COLO829 (cell line): ENCODE measurements at regions not wholly inside any gene's neighbourhood (a gene's known extent, or its start where the extent isn't known, plus 50 kb on each side); places are given as distances from the start of the nearest gene placed in this dataset.
A peak's percentile ranks its signal among the peaks of the same experiment; 100 is the strongest.

Experiments
- DNase-seq: peaks from one replicate; pipeline ENCODE4 v3.0.0; 2012; ENCODE audit warnings: low spot score

GRCh38 chr15:77557564-77557963 lies 75.1 kb downstream of the LINGO1 start:
- no peak for DNase-seq

DNA sequence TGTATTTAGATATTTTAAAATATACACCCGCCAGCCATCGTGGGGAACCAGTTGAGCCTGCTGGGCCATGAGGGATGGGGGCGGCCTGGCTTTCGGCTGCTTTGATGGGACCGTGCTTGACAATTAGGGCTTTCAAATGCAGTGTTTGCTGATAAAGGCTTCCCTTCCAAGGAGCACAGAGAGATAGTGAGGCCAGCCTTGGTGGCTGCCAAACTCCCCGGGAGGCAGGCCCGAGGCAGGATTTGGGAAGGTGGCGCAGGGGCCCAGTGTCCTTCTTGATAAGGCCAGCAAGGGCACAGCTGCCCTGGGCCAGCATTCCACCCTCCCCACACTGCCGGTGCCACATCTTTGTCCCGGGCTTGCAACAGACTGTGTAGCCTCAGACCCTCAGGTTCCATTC lies 75.6 kb downstream of the LINGO1 start:
- no peak for DNase-seq

DNA sequence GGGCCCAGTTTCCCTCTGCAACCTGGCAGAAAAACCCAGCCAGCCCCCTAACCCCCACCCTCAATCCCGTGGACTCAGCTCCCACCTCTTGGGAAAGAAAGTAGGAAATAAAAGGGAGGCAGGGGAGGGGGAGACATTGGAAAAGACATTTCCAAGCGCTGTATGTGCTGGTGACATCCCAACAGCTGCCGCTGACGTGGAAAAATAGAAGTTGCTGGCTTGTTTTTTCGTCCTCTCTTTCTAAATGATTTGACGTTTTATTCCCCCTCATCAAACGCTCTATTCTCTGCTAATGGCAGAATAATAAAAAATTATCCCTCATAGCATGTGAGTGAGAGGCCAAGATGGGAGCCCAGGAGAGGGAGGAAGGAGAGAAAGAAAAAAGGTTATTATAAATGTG lies 76.1 kb downstream of the LINGO1 start:
- no peak for DNase-seq

GRCh38 chr15:77555232-77555631 lies 77.5 kb downstream of the LINGO1 start:
- no peak for DNase-seq

- no peak for DNase-seq
Observed at GRCh38 chr15:77554306-77555080, 78.2 kb downstream of the LINGO1 start.

DNA sequence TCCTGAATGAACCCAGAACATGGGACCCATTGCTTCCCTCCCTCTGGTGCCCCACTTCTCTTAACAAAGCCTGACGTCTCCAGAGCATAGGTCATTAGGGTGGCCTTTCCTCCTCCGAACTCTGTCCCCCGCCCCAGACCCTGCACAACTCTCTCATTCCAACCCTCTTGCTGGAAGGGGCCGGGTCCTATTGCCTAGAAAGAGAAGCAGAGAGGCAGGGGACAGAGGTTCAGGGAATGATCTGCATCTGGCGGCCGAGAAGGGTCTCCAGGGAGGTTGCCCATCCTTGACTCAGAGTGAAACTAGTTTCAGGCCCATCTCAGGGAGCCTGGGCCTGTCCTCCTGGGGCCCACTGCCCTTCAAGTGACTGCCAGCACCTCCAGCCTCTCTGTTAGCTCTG lies 79.0 kb downstream of the LINGO1 start:
- no peak for DNase-seq

GRCh38 chr15:77553257-77553656 lies 79.5 kb downstream of the LINGO1 start:
- no peak for DNase-seq

DNA sequence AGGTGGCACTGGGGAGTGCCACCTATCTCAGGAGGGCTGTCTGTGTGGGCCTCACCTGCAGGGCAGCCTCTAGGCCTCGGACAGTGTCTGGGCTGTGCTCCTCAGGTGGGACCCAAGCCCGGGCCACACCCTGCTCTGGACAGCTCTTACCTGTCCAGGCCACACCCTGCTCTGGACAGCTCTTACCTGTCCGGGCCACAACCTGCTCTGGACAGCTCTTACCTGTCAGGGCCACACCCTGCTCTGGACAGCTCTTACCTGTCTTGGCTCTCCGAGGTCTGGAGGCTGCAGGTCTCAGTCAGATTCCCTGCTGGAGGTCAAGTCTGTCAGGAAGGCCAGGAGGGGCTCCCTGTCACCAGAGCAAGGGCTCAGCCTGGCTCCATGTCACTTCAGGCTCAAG lies 80.6 kb downstream of the LINGO1 start:
- DNase-seq, result no peak

GRCh38 chr15:77550301-77551251 lies 82.1 kb downstream of the LINGO1 start:
- no peak for DNase-seq

GRCh38 chr15:77549576-77550288 lies 83.0 kb downstream of the LINGO1 start:
- DNase-seq, result no peak

DNA sequence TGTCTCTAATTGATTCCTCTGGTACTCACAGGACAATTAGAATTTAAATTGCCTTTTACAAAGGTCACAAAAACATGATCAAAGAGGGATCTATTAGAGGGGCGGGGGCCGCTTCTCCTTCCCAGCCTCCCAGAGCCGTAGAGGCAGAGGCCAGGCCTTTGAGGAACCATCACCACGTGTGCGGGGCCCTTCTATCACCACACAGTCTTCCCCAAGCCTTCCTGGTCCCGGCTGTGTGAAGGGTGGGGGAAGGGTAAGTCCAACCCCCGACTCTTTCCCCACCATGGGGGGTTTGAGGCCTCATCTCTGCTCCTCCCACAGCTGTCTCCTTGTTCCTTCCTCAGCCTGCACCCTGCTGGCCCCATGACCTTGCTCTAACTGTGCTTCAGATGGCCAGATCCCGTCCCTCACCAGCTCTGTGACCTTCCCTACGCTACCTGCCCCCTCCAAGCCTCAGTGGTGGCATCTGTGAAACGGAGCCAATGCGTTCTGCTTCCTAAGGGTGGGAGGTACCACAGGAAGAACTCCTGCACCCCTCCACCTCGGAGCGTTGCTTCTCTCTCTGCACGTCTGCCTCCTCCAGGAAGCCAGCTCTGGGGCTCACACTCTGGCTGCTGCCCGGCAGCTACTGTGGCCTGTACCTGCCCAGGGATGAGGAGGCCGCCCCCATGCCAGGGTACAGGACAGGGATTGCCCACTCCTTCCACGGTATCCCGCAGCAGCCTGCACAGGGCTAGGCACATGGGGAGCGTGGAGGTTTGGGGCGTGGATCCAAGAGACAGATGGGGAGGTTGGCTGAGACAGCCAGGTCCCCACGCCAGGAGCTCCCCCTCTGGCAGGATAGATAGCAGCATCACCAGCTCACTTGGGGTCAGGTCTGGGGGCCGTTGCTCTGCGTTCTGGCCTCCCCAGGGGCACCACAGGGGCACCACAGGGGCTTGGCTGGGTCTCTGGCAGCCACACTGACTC lies 83.8 kb downstream of the LINGO1 start:
- DNase-seq, result no peak

GRCh38 chr15:77547801-77548588 lies 84.7 kb downstream of the LINGO1 start:
- DNase-seq, result no peak

DNA sequence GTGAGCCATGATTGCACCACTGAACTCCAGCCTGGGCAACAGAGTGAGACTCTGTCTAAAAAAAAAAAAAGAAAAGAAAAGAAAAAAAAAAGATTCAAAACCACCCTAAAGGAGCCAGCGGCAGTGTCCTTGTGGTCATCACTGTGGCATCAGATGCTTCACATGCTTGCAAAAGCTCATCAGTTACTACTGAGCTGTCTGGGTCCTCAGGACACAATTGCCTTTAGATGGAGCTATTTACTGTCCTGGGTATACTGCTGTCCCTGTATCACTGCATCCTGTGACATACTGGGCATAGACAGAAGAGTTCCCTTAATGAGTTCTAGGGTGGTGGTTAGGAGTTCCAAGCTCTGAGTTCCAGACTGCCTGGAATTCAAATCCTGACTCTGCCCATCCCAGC lies 85.8 kb downstream of the LINGO1 start:
- no peak for DNase-seq

DNA sequence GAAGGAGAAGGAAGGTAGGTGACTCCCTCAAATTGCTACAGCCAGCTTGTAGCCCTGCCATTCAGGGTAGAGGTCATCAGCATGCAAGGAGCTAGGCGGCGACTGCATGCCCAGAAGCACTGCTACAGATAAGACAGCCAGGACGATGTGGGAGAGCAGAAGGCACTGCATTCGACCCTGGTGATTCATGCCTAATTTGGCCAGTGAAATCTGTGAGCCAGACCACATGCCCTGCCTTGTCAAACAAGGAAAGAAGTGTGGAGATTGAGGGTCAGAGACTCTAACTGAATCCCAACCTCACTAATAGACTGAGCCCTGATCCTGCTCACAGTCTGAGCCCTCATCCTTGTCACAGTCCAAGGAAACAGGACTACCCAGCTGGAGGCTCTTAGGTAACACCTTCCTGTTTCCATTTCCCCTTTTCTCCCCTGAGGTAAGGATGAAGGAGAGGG lies 86.6 kb downstream of the LINGO1 start:
- peak; percentile 69 for DNase-seq

DNA sequence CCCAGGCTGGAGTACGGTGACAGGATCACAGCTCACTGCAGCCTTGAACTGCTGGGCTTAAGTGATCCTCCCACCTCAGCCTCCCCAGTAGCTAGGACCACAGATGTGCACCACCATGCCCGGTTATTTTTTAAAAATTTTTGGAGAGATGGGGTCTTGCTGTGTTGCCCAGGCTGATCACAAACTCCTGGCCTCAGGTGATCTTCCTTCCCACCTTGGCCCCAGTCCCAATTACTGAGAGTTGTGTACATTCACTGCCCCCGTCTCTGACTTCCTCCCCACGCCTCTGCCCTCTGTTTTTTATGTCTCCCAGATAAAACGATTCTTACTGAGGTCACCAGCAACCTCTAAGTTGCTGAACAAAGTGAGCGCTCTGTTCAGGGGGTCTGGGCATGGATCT lies 87.7 kb downstream of the LINGO1 start:
- DNase-seq, result no peak

GRCh38 chr15:77544162-77544561 lies 88.5 kb downstream of the LINGO1 start:
- no peak for DNase-seq

DNA sequence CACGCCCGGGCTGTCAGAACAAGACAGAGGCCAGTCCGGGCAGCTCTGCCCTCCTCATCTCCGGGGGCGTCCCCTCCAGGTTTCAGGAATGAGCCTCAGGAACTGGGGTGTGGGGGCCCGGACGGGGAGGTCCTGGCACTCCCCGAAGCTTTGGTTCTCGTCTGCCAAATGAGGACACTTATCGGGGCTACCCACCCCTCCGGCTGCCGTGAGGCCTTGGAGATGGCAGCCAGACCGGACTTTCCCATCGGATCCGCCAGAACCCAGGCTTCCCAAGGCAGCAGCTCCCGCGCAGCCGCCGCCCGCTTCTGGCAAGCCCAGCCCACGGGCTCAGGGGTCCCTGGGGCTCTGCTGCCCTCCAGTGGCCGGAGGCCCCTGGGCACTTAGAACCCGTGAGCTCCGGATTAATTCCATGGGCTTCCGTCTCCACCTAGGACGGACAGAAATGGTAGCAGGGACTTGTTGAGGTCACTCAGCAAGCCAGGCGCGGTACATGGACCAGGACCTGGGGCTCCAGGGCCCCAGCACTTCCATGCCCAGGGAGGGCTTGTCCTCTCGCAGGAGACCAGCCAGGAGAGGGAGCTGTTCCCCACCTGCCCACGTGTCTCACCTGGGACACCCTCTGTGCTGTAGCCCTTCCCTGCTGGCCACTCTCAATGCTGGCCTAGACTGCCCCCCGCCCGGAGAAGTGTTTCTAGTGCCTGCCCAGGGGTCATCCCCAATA lies 89.4 kb downstream of the LINGO1 start:
- peak; percentile 51 for DNase-seq

GRCh38 chr15:77542491-77543001 lies 90.2 kb downstream of the LINGO1 start:
- peak; percentile 6 for DNase-seq

DNA sequence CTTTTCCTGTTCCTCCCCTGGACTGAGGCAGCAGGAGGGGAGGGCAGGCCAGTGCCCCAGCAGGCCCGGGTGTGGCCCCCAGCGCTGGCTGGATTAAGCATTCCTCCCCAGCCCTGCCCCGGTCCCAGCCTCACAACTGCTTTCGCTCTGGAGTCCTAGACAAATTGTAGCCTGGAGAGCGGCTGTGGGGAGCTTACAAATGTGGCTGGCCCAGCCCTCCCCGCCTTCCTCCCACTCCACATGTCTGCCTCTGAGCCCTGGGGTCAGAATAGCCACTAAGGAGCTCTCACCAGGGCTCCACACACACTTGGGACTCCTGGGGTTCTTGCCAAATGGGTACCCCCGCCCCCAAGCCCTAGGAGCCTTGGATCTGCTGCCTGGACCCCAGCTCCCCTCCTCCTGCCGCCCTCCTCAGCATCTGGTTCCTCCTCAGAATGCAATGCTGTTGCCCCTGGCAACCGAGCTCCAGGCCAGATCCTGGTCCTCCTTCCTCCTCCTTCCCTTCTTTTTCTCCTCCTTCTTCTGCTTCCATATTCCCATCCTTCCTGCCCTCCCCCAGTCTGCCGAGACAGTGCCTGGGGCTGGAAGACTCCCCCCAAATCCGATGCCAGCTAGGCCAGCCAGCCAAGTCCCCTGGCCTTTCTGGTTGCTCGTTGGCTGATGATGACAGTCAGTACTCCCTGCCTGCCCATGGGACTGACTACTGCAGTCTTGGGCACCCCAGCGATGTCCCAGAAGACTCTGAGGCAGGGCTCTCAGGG lies 91.1 kb downstream of the LINGO1 start:
- no peak for DNase-seq
